Activated T-cell treated with anti-CD3 and anti-CD28 coated beads for 1 hour (primary cell): ENCODE measurements at regions not wholly inside any gene's neighbourhood (a gene's known extent, or its start where the extent isn't known, plus 50 kb on each side); places are given as distances from the start of the nearest gene placed in this dataset.
"Not testable (repeated sequence)": the region's sequence is repeated elsewhere in the genome, so short reads cannot be mapped to it uniquely, and the experiment has no call there.

Source experiments
- DNase-seq: peaks from one replicate; pipeline ENCODE4 v3.0.0-alpha.2; 2020; ENCODE audit warnings: low read depth

DNA sequence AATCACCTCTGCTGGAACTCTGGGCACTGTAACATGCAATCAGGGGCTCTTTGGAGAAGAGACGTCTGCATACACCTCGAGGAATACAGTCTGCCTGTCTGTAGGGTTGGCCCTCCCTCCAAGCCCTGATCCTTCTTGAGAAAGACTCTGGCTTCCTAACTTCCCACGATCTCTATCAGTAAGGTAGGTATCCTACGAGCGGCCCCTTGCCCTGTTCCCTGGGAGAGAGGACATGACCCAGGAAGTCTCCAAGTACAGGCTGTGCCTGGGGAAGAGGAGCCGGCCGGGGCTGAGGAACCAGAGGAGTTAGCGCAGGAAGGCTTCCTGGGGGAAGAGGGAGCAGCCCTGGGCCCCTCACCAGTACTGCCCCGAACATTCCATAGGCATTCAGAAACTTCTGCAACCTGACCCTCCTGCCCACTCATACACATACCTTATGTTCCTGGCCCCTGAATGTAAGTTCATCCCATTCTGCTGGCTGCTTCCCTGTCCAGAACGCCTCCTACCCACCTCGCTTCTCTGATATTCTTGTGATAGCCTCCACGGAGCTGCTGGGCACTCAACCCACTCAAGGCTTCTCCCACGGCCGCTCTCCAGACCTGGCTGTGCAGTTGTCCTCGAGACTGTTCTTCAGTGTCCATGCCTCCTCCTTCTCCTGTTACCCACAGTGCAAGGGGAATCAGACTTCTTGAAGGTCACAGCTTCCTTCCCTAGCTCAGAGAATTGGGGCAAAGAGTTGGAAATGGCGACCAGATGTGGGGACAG lies 116.1 kb downstream of the CYP26B1 start:
- DNase-seq: no peak

- DNase-seq: no peak
Measured at GRCh38 chr2:72028996-72029395, 118.7 kb downstream of the CYP26B1 start.

GRCh38 chr2:72028351-72028995 lies 119.2 kb downstream of the CYP26B1 start:
- no peak for DNase-seq

GRCh38 chr2:72027426-72028161 lies 120.1 kb downstream of the CYP26B1 start:
- DNase-seq: no peak

DNA sequence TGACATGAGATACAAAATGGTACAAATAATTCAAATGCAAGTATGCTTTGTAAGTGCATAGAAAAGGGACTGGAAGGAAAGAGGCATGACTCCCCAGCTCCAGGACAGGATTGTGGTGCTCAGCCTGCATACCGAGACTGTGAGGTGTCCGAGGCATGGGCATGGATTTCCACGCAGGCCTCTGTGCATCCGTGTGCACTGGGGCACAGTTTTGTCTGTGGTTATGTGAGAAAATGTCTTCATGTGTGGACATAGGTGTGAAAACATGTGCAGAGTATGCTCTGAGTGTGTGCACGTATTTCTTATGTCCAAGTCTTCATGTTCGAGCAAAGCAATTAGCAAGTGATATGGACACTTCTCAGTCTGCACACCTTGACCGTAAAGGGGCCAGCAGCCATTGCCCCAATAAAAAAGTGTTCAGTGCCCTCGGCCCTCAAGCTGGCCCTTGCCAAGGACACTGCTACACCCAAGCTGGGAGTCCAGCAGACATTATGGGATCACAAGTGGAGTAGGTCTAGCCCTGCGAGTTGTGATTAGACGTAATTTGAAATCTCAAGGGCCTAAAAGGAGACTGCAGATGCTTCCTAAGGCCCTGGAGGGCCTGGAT lies 120.7 kb downstream of the CYP26B1 start:
- no peak for DNase-seq

DNA sequence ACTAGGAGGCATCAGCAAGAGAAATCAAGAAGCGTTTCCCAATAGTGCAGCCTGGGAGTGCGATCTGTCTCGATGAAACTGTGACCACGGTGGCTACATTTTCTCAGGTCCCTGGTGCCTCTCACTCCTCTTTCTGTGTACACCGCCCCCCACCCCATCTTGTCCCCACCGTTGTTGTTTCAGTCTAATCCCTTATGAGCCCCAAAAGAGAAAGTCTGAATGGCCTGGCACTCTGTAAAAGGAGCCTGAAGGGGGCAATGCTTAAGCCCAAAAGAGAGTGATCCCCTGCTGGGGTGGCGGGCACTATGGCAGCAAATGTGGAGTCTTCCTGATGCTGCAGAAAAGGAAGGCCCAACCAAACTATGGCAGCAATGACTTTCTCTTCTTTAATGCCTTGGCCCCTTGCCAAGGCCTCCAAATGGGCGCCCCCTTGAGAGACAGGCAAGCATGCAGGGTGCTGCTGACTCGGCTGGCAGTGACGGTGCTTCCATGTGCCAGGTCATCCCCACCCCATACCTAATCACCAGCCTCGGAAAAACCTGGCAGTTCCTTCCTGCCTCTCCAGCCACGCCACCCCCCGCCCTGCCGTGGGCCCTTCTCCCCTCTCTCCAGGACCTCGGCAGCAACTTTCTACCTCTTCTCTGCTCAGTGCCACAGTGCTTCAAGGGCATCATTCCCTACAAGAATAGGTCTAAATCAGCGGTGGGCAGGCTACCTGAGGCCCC lies 123.0 kb downstream of the CYP26B1 start:
- no peak for DNase-seq

DNA sequence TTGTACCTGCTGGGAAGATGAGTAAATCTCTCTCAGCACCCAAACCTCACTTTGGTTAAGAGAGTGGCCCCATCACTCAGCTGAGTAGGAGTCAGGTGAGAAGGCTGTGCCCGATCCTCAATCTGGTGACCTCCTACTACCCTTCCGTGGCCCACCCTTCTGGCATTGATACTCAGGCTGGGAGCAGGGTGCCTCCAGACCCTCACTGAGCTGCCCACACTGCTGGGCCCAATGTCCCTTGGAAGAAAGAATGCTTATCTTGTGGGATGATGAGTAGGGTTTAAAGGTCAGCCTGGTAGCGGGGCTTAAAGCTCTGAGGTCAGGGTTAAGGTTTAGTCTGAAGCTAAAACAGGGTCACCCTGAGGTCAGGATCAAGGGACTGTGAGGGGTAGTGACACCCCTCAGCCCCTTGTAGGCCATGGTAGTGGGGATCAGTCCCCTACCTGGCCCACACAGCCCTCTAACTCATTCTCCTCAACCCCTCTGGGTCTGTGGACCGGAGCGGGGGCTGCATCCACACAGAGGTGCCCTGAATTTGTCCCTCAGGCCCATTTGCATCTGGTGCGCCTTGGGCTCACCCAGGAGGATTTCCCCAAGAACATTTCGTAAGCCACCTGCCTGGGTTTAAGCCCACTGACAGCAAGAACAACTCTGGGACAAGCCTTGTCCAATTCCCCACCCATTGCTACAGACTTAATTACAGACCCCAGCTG lies 123.8 kb downstream of the CYP26B1 start:
- no peak for DNase-seq

DNA sequence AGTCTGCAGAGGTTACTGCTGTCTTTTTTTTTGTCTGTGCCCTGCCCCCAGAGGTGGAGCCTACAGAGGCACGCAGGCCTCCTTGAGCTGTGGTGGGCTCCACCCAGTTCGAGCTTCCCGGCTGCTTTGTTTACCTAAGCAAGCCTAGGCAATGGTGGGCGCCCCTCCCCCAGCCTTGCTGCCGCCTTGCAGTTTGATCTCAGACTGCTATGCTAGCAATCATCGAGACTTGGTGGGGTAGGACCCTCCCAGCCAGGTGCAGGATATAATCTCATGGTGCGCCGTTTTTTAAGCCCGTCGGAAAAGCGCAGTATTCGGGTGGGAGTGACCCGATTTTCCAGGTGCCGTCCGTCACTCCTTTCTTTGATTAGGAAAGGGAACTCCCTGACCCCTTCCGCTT lies 126.3 kb downstream of the CYP26B1 start:
- not testable (repeated sequence) for DNase-seq

- DNase-seq: no peak
Measured at GRCh38 chr2:72015266-72015665, 132.4 kb downstream of the CYP26B1 start.

GRCh38 chr2:72014831-72015230 lies 132.8 kb downstream of the CYP26B1 start:
- no peak for DNase-seq

DNA sequence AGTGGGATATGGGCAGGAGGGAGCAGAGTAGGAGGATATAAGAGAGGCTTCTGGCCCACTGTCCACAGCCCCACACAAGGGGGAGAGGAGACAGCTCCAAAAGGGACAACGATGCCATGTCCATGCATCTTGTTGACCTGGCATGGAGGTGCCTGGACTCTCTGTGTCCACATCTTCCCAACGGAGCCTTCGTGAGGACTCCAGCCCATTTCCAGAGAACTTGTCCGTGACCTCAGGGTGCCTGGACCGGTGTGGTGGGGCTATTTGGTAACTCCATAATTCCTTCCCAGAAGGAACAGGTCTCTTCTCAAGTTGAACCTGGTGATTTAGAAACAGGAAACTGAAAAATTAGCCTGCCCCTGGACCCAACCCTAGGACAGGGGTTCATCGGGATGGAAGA lies 133.9 kb downstream of the CYP26B1 start:
- no peak for DNase-seq

GRCh38 chr2:72012886-72013574 lies 134.6 kb downstream of the CYP26B1 start:
- no peak for DNase-seq

- no peak for DNase-seq
Measured at GRCh38 chr2:72011791-72012190, 135.9 kb downstream of the CYP26B1 start.

GRCh38 chr2:72011370-72011689 lies 136.3 kb downstream of the CYP26B1 start:
- DNase-seq: no peak

- no peak for DNase-seq
Measured at GRCh38 chr2:72010647-72011369, 136.9 kb downstream of the CYP26B1 start.

DNA sequence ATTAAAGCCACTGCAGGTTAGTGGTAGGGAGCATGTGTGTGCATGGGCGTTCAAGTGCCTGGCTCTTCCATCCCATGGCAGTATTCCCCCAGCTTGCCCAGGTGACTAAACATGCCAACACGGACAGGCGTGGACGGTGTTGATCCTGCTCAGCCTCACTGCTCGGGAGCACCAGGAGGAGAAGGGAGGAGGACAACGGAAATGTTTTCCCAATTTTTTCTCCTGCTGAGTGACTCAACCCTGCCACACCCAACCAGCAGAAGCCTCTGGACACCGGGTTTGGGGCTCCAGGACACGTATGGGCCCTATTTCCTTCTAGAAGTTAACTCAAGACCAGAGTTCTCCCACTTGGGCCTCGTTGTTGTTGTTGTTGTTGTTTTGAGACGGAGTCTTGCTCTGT lies 139.1 kb downstream of the CYP26B1 start:
- DNase-seq: no peak

GRCh38 chr2:72007402-72007801 lies 140.3 kb downstream of the CYP26B1 start:
- DNase-seq: no peak

- DNase-seq: no peak
Measured at GRCh38 chr2:72006188-72006736, 141.4 kb downstream of the CYP26B1 start.

- no peak for DNase-seq
Measured at GRCh38 chr2:72004976-72005375, 142.7 kb downstream of the CYP26B1 start.
